Endothelial cell of umbilical vein (primary cell): ENCODE measurements at regions not wholly inside any gene's neighbourhood (a gene's known extent, or its start where the extent isn't known, plus 50 kb on each side); places are given as distances from the start of the nearest gene placed in this dataset.

Source experiments
- BruUV-seq: library from RNA; stranded (reverse); fragments of 400-500 nt; replicated peaks from 2 replicates; lab custom pipeline; 2021; lab: Mats Ljungman, UMichigan
- CTCF ChIA-PET: fragments of 300-600, 350-600 bp; sonication (Branson Sonifier 250); formaldehyde crosslinking; loops from one replicate; lab custom pipeline; 2021; ENCODE audit warnings: antibody characterized with exemption, inconsistent platforms; lab: Charles Lee
- POLR2A ChIA-PET: fragments of 300-600, 350-600 bp; sonication (Branson Sonifier 250); formaldehyde crosslinking; loops from one replicate; lab custom pipeline; 2021; ENCODE audit warnings: antibody characterized with exemption, inconsistent platforms; lab: Charles Lee
- DNase-seq: peaks from one replicate; pipeline ENCODE4 v3.0.0-alpha.2; 2011; ENCODE audit warnings: low read depth, low spot score
- FAIRE-seq: peaks from 2 replicates; lab custom pipeline; 2011; peaks lifted over from hg19 to GRCh38; lab: Jason Lieb, UNC
- H2AFZ ChIP-seq: 2 replicates; pipeline ENCODE4 v1.6.0; 2012; ENCODE audit warnings: low read depth, low read length, control low read depth, inconsistent platforms
- H3K27ac ChIP-seq: 2 replicates; pipeline ENCODE4 v1.5.1; 2011; ENCODE audit warnings: low read depth, mild to moderate bottlenecking, control low read depth, low read length, moderate library complexity; ENCODE audit not compliant: insufficient read depth
- H3K27me3 ChIP-seq, 2 experiments: 2 replicates each; pipeline versions ENCODE4 v1.6.0 to v1.6.1; 2011; ENCODE audit warnings: low read length in 2 of 2, mixed read lengths in 1 of 2; ENCODE audit not compliant: control insufficient read depth in 2 of 2, insufficient read depth in 2 of 2
- H3K36me3 ChIP-seq, 2 experiments: 2 replicates in 1 of 2; 3 replicates in 1 of 2; pipeline ENCODE4 v1.5.1; 2011; ENCODE audit warnings: low read length in 2 of 2, mild to moderate bottlenecking in 1 of 2, moderate library complexity in 1 of 2; ENCODE audit not compliant: control insufficient read depth in 2 of 2, insufficient read depth in 2 of 2; ENCODE audit errors: extremely low read depth in 1 of 2
- H3K4me1 ChIP-seq: 3 replicates; pipeline ENCODE4 v1.5.1; 2011; ENCODE audit warnings: mild to moderate bottlenecking, low read length; ENCODE audit not compliant: control insufficient read depth, insufficient read depth; ENCODE audit errors: extremely low read depth
- H3K4me2 ChIP-seq: 2 replicates; pipeline ENCODE4 v1.6.1; 2011; ENCODE audit warnings: low read length, control low read depth, mixed read lengths; ENCODE audit not compliant: insufficient read depth
- H3K4me3 ChIP-seq, 3 experiments: fragments of 200-600 bp in 1 of 3; sonication (generic), shearing (Covaris generic) in 1 of 3; replicated peaks in 1 of 3; 2 replicates each; pipeline ENCODE4 v1.5.1; 2011 to 2016; ENCODE audit warnings: control low read depth in 3 of 3, low read length in 3 of 3, mild to moderate bottlenecking in 2 of 3, inconsistent platforms in 1 of 3, low read depth in 1 of 3, moderate library complexity in 1 of 3; ENCODE audit not compliant: insufficient read depth in 1 of 3
- H3K79me2 ChIP-seq: 2 replicates; pipeline ENCODE4 v1.6.0; 2012; ENCODE audit warnings: low read length, inconsistent platforms; ENCODE audit not compliant: control insufficient read depth, insufficient read depth
- H3K9ac ChIP-seq: replicated peaks from 2 replicates; pipeline ENCODE3; 2011; ENCODE audit warnings: low read length, control low read depth; ENCODE audit not compliant: insufficient read depth; ENCODE audit errors: extremely low read depth
- H3K9me1 ChIP-seq: replicated peaks from 3 replicates; pipeline ENCODE4 v1.6.0; 2011; ENCODE audit warnings: mild to moderate bottlenecking, low read length; ENCODE audit not compliant: control insufficient read depth, insufficient read depth; ENCODE audit errors: extremely low read depth
- H3K9me3 ChIP-seq: replicated peaks from 2 replicates; pipeline ENCODE4 v1.5.1; 2012; ENCODE audit warnings: low read length, inconsistent platforms; ENCODE audit not compliant: control insufficient read depth, insufficient read depth
- H4K20me1 ChIP-seq: replicated peaks from 2 replicates; pipeline ENCODE3; 2011; ENCODE audit warnings: mild to moderate bottlenecking, low read length; ENCODE audit not compliant: control insufficient read depth, insufficient read depth; ENCODE audit errors: extremely low read depth
- FOS ChIP-seq: IDR thresholded peaks from 2 replicates; pipeline ENCODE4 v1.6.1; 2011; ENCODE audit warnings: mild to moderate bottlenecking, low read length, moderate library complexity, borderline replicate concordance; ENCODE audit not compliant: insufficient read depth
- dilution Hi-C: fragments of 300-500 bp; cut with MboI; formaldehyde crosslinking; loops from one replicate; pipeline ENCODE4 v1.15.0; 2019; ENCODE audit warnings: low sequenced_read_pairs; ENCODE audit not compliant: extremely low pct_ligation_motif_present
- intact Hi-C: fragments of 100-400 bp; cut with micrococcal nuclease; formaldehyde crosslinking; loops from one replicate; pipeline ENCODE4 v1.10.0; 2022
- TF ChIP-seq, protein P1 (sequence below), 2 donors: IDR thresholded peaks; 1 replicate in 1 of 2; 2 replicates in 1 of 2; pipeline ENCODE4 v1.5.1; 2011; ENCODE audit warnings: low read length in 2 of 2, mild to moderate bottlenecking in 2 of 2, moderate library complexity in 2 of 2, control low read depth in 1 of 2, inconsistent platforms in 1 of 2, low read depth in 1 of 2; ENCODE audit not compliant: insufficient read depth in 1 of 2; ENCODE audit errors: extremely low read depth in 1 of 2
- TF ChIP-seq, protein P2 (sequence below): IDR thresholded peaks from 2 replicates; pipeline ENCODE4 v1.6.1; 2011; ENCODE audit not compliant: insufficient read depth, insufficient read length

DNA sequence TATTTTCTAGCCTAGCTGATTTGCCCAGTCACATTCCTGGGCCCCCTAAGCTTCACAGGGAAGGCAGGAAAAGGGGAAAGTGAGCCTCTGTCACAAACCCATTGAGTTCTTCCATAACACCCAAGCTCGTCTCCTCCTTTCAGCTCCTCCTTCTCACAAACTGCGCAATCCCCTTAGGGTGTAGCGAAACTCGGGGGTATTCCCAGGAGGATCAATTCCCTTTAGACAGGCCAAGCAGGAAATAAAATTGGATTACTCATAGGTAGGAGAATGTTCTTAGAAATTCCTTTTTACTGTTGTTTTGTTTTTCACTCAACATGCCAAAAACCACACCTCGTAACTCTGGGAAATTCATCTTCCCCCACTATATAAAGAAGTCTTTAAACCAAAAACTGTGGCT lies 139.3 kb downstream of the IRS2 start:
- H3K27ac ChIP-seq = no peak overlapping the region
- DNase-seq = no peak
- intact Hi-C loops = no loop called here
- ChIA-PET CTCF (interaction anchor here (1.9 kb wide), 1 partner anchor 20 kb away, joined by 5 read pairs; no protein-coding TSS in a partner anchor), POLR2A (no interaction called here)
- H3K4me1 ChIP-seq = no peaks in the 10 kb centered on the region
- no peak for TF ChIP-seq FOS
- TF ChIP-seq, protein P1, sequence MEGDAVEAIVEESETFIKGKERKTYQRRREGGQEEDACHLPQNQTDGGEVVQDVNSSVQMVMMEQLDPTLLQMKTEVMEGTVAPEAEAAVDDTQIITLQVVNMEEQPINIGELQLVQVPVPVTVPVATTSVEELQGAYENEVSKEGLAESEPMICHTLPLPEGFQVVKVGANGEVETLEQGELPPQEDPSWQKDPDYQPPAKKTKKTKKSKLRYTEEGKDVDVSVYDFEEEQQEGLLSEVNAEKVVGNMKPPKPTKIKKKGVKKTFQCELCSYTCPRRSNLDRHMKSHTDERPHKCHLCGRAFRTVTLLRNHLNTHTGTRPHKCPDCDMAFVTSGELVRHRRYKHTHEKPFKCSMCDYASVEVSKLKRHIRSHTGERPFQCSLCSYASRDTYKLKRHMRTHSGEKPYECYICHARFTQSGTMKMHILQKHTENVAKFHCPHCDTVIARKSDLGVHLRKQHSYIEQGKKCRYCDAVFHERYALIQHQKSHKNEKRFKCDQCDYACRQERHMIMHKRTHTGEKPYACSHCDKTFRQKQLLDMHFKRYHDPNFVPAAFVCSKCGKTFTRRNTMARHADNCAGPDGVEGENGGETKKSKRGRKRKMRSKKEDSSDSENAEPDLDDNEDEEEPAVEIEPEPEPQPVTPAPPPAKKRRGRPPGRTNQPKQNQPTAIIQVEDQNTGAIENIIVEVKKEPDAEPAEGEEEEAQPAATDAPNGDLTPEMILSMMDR (IDR thresholded peaks at IDR 0.05; ENCODE audit: extremely low read depth in 1 of 2, insufficient read depth in 1 of 2, low read depth in 1 of 2, low read length in 2 of 2) = no peak
- TF ChIP-seq, protein P2, sequence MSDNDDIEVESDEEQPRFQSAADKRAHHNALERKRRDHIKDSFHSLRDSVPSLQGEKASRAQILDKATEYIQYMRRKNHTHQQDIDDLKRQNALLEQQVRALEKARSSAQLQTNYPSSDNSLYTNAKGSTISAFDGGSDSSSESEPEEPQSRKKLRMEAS = no peak
- H3K9ac ChIP-seq = no peak overlapping the region
- no peaks in the 10 kb centered on the region for H3K79me2 ChIP-seq
- H3K4me2 ChIP-seq = no peak overlapping the region
- no peaks in the 10 kb centered on the region for H3K9me1 ChIP-seq
- dilution Hi-C loops = no loop called here
- BruUV-seq = no TSS peak
- no peaks in the 10 kb centered on the region for H4K20me1 ChIP-seq
- FAIRE-seq = no peak
- H3K4me3 ChIP-seq = no peak overlapping the region
- peaks cover 0 to 27% of the 10 kb centered on the region in 2 experiments for H3K27me3 ChIP-seq
- no peaks in the 10 kb centered on the region for H3K9me3 ChIP-seq
- no peaks in the 10 kb centered on the region for H3K36me3 ChIP-seq
- H2AFZ ChIP-seq = no peak overlapping the region

DNA sequence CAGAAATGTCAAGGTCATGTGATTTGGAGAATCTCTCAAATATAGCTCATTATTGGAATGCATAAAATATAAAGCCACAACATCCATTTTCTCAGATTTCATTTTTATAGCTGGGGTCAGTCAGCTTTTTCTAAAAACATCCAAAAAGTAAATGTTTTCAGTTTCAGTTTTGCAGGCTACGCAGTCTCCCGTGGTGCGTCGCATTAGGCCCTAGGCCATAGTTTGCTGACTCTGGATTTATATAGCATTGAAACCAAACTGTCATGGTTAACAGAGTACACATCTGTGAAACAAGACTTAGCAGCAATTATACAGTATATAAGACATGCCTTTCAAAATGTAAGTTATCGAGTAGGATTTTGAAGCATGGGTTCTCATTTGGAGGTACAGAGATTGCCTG lies 140.0 kb downstream of the IRS2 start:
- Histone ChIP-seq H3K9me3 (no peaks in the 10 kb centered on the region), H3K79me2 (no peaks in the 10 kb centered on the region), H2AFZ (no peak overlapping the region), H3K4me2 (no peak overlapping the region), H3K4me3 (no peak overlapping the region), H3K27me3 (peaks cover 0 to 24% of the 10 kb centered on the region in 2 experiments), H3K4me1 (no peaks in the 10 kb centered on the region), H3K9ac (no peak overlapping the region), H4K20me1 (no peaks in the 10 kb centered on the region), H3K9me1 (no peaks in the 10 kb centered on the region), H3K27ac (no peak overlapping the region), H3K36me3 (no peaks in the 10 kb centered on the region)
- TF ChIP-seq, protein P2 = no peak
- TF ChIP-seq, protein P1 (IDR thresholded peaks at IDR 0.05; ENCODE audit: extremely low read depth in 1 of 2, insufficient read depth in 1 of 2, low read depth in 1 of 2, low read length in 2 of 2) = no peak
- BruUV-seq = no TSS peak
- DNase-seq = no peak
- intact Hi-C loops (no loop called here), dilution Hi-C loops (no loop called here)
- ChIA-PET POLR2A (no interaction called here), CTCF (interaction anchor here (1.9 kb wide), 1 partner anchor 21 kb away, joined by 5 read pairs; no protein-coding TSS in a partner anchor)
- FAIRE-seq = no peak
